Mesendoderm (in vitro differentiated cells): ENCODE measurements at regions not wholly inside any gene's neighbourhood (a gene's known extent, or its start where the extent isn't known, plus 50 kb on each side); places are given as distances from the start of the nearest gene placed in this dataset.

ENCODE experiments used
- DNase-seq: peaks from one replicate; pipeline ENCODE4 v3.0.0; 2013
- H2AK5ac ChIP-seq: 2 replicates; pipeline ENCODE4 v1.6.1; 2013; ENCODE audit warnings: low read length, inconsistent platforms
- H2BK120ac ChIP-seq: 2 replicates; pipeline ENCODE4 v1.6.1; 2013; ENCODE audit warnings: low read depth, mild to moderate bottlenecking, low read length, moderate library complexity, mixed read lengths
- H2BK15ac ChIP-seq: replicated peaks from 2 replicates; pipeline ENCODE4 v1.6.1; 2013; ENCODE audit warnings: low read depth, mild to moderate bottlenecking, moderate library complexity
- H2BK5ac ChIP-seq: 2 replicates; pipeline ENCODE4 v1.6.1; 2013; ENCODE audit warnings: low read length, inconsistent platforms
- H3K18ac ChIP-seq: 2 replicates; pipeline ENCODE4 v1.6.1; 2013; ENCODE audit warnings: mild to moderate bottlenecking, low read length, mixed read lengths
- H3K23ac ChIP-seq: one replicate; pipeline ENCODE4 v1.6.1; 2013; ENCODE audit warnings: low read length
- H3K27ac ChIP-seq: 2 replicates; pipeline ENCODE4 v1.5.1; 2013; ENCODE audit warnings: low read depth, mild to moderate bottlenecking, inconsistent platforms, low read length, moderate library complexity
- H3K27me3 ChIP-seq: 2 replicates; pipeline ENCODE4 v1.6.1; 2013; ENCODE audit warnings: low read length, control low read depth, mild to moderate bottlenecking, inconsistent platforms; ENCODE audit not compliant: insufficient read depth, poor library complexity
- H3K36me3 ChIP-seq: 2 replicates; pipeline ENCODE4 v1.6.1; 2013; ENCODE audit warnings: low read length, inconsistent platforms; ENCODE audit not compliant: control insufficient read depth, insufficient read depth
- H3K4ac ChIP-seq: one replicate; pipeline ENCODE4 v1.6.1; 2013; ENCODE audit warnings: low read depth, mild to moderate bottlenecking, low read length, moderate library complexity
- H3K4me1 ChIP-seq: 2 replicates; pipeline ENCODE4 v1.6.1; 2013; ENCODE audit warnings: low read depth, low read length, inconsistent platforms; ENCODE audit not compliant: control insufficient read depth
- H3K4me2 ChIP-seq: 2 replicates; pipeline ENCODE4 v1.6.1; 2013; ENCODE audit warnings: low read length
- H3K4me3 ChIP-seq: 2 replicates; pipeline ENCODE4 v1.5.1; 2013; ENCODE audit warnings: mild to moderate bottlenecking, low read length
- H3K56ac ChIP-seq: one replicate; pipeline ENCODE4 v1.6.1; 2013; ENCODE audit warnings: low read length
- H3K79me1 ChIP-seq: 2 replicates; pipeline ENCODE4 v1.6.1; 2013; ENCODE audit warnings: low read length, inconsistent platforms
- H3K79me2 ChIP-seq: 2 replicates; pipeline ENCODE4 v1.6.1; 2013; ENCODE audit warnings: mild to moderate bottlenecking, low read length; ENCODE audit not compliant: control insufficient read depth, insufficient read depth
- H3K9ac ChIP-seq: 2 replicates; pipeline ENCODE4 v1.6.1; 2013; ENCODE audit warnings: low read length, inconsistent platforms
- H4K5ac ChIP-seq: one replicate; pipeline ENCODE4 v1.6.1; 2013; ENCODE audit warnings: low read length
- H4K8ac ChIP-seq: one replicate; pipeline ENCODE4 v1.6.1; 2013; ENCODE audit warnings: low read depth, mild to moderate bottlenecking, control low read depth, low read length, moderate library complexity
- WGBS: extraction: QIAGEN DNeasy Blood & Tissue Kit; methylation state at CpG from one replicate; pipeline ENCODE4 v1.1.7; 2013; ENCODE audit warnings: low lambda C conversion rate, missing lambda C conversion rate; ENCODE audit not compliant: insufficient coverage; ENCODE audit errors: extremely low coverage; 5-methylcytosine and 5-hydroxymethylcytosine counted together

- Histone ChIP-seq H3K4me2 (no peak overlapping the region), H2AK5ac (no peak overlapping the region), H3K27ac (no peak overlapping the region), H3K36me3 (no peaks in the 10 kb centered on the region), H3K4me1 (no peaks in the 10 kb centered on the region), H2BK15ac (no peak overlapping the region), H3K27me3 (no peaks in the 10 kb centered on the region), H3K79me2 (no peaks in the 10 kb centered on the region), H4K8ac (no peak overlapping the region), H3K23ac (no peak overlapping the region), H3K56ac (no peak overlapping the region), H2BK5ac (no peak overlapping the region), H2BK120ac (no peak overlapping the region), H4K5ac (no peak overlapping the region), H3K9ac (no peak overlapping the region), H3K18ac (no peak overlapping the region), H3K4ac (no peak overlapping the region), H3K79me1 (no peaks in the 10 kb centered on the region), H3K4me3 (no peak overlapping the region)
- WGBS: no CpG with 5 or more reads among the region's 4 CpGs
- no peak for DNase-seq
These were observed 105.0 kb upstream of the CTNNB1 start for GRCh38 chr3:41094351-41094750.

DNA sequence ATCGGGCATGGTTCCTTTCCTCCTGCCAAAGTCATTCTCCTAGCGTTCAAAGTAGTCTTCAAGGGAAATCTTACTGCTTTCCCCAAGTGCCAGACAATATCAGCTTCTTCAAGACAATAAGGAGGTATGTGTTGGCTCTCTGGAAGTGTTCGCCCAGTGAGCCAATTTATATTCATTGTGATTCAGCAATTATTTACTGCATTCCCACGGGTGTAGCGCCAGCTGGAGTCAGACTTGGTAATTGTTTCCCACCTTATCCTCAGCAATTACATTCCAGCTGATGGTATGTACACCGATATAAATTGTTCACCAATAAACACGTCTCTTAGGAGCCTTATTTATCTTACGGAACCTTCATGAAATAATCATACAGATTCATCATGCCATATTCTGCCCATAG is 103.6 kb upstream of the CTNNB1 start:
- Histone ChIP-seq H3K23ac (no peak overlapping the region), H3K18ac (no peak overlapping the region), H3K79me1 (no peaks in the 10 kb centered on the region), H2AK5ac (no peak overlapping the region), H3K9ac (no peak overlapping the region), H4K8ac (no peak overlapping the region), H3K4me3 (no peak overlapping the region), H3K4me1 (peaks cover 4% of the 10 kb centered on the region), H3K27me3 (no peaks in the 10 kb centered on the region), H2BK5ac (no peak overlapping the region), H3K27ac (no peak overlapping the region), H2BK15ac (no peak overlapping the region), H3K4me2 (no peak overlapping the region), H3K56ac (no peak overlapping the region), H2BK120ac (no peak overlapping the region), H3K36me3 (no peaks in the 10 kb centered on the region), H3K4ac (no peak overlapping the region), H3K79me2 (no peaks in the 10 kb centered on the region), H4K5ac (no peak overlapping the region)
- WGBS: no CpG with 5 or more reads among the region's 8 CpGs
- no peak for DNase-seq

GRCh38 chr3:41097896-41098496 is 101.3 kb upstream of the CTNNB1 start:
- H3K4me2 ChIP-seq: no peak overlapping the region
- no peak overlapping the region for H3K23ac ChIP-seq
- H2BK5ac ChIP-seq: no peak overlapping the region
- H2BK120ac ChIP-seq: no peak overlapping the region
- no peaks in the 10 kb centered on the region for H3K36me3 ChIP-seq
- H2BK15ac ChIP-seq: no peak overlapping the region
- no peak overlapping the region for H4K8ac ChIP-seq
- no peak overlapping the region for H3K4me3 ChIP-seq
- H3K79me1 ChIP-seq: no peaks in the 10 kb centered on the region
- H3K4me1 ChIP-seq: peaks cover 15% of the 10 kb centered on the region
- H3K27me3 ChIP-seq: no peaks in the 10 kb centered on the region
- no peak overlapping the region for H2AK5ac ChIP-seq
- no peak overlapping the region for H3K27ac ChIP-seq
- no peaks in the 10 kb centered on the region for H3K79me2 ChIP-seq
- H3K9ac ChIP-seq: no peak overlapping the region
- no peak for DNase-seq
- H3K4ac ChIP-seq: no peak overlapping the region
- H4K5ac ChIP-seq: no peak overlapping the region
- no peak overlapping the region for H3K18ac ChIP-seq
- H3K56ac ChIP-seq: no peak overlapping the region
- WGBS: no CpG with 5 or more reads among the region's 3 CpGs

GRCh38 chr3:41101231-41101630 is 98.1 kb upstream of the CTNNB1 start:
- Histone ChIP-seq H3K9ac (no peak overlapping the region), H3K4me3 (no peak overlapping the region), H4K5ac (no peak overlapping the region), H3K4me2 (no peak overlapping the region), H3K18ac (no peak overlapping the region), H3K79me2 (no peaks in the 10 kb centered on the region), H2BK5ac (no peak overlapping the region), H2BK120ac (no peak overlapping the region), H3K4me1 (peaks cover 15% of the 10 kb centered on the region), H3K23ac (no peak overlapping the region), H3K4ac (no peak overlapping the region), H3K36me3 (no peaks in the 10 kb centered on the region), H3K27me3 (no peaks in the 10 kb centered on the region), H3K27ac (no peak overlapping the region), H3K56ac (no peak overlapping the region), H2BK15ac (no peak overlapping the region), H3K79me1 (no peaks in the 10 kb centered on the region), H4K8ac (no peak overlapping the region), H2AK5ac (no peak overlapping the region)
- no CpG with 5 or more reads among the region's 1 CpG for WGBS
- peak; percentile 51 for DNase-seq

DNA sequence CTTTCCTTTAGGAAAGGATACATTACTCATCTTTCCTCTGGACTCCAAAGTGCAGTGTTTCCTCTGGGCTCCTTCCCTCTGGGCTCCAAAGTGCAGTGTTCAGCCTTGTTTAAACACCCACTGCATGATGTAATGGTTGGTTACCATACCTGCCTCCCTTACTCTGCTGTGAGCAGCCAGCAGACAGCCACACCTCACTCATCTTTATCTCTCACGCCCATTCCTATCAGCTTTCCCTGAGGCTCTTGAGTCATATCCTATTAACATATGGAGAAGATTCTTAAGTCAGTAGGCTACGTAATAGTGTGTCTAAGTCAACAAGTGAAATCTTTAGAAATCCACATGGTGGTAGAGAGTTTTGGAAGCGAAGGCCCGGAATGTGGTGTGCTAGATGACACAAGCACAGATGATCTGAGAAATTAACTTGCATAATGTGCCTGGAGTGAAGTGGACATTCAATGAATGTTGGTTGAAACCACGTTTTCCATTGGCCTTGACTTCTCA is 97.2 kb upstream of the CTNNB1 start:
- Histone ChIP-seq H2BK15ac (no peak overlapping the region), H3K9ac (no peak overlapping the region), H3K79me2 (no peaks in the 10 kb centered on the region), H3K4ac (no peak overlapping the region), H3K79me1 (no peaks in the 10 kb centered on the region), H4K5ac (no peak overlapping the region), H2BK5ac (no peak overlapping the region), H4K8ac (no peak overlapping the region), H2BK120ac (no peak overlapping the region), H3K4me2 (no peak overlapping the region), H3K4me3 (no peak overlapping the region), H2AK5ac (no peak overlapping the region), H3K27ac (no peak overlapping the region), H3K23ac (no peak overlapping the region), H3K56ac (peak overlapping the region; percentile 39), H3K4me1 (peaks cover 15% of the 10 kb centered on the region), H3K27me3 (no peaks in the 10 kb centered on the region), H3K36me3 (no peaks in the 10 kb centered on the region), H3K18ac (no peak overlapping the region)
- peak; percentile 82 for DNase-seq
- no CpG with 5 or more reads among the region's 5 CpGs for WGBS

- H2BK120ac ChIP-seq: no peak overlapping the region
- H3K27ac ChIP-seq: no peak overlapping the region
- no peak overlapping the region for H4K5ac ChIP-seq
- H3K4me2 ChIP-seq: no peak overlapping the region
- no peak overlapping the region for H3K56ac ChIP-seq
- H3K36me3 ChIP-seq: no peaks in the 10 kb centered on the region
- no peaks in the 10 kb centered on the region for H3K79me1 ChIP-seq
- H3K9ac ChIP-seq: no peak overlapping the region
- no CpG with 5 or more reads among the region's 3 CpGs for WGBS
- H3K18ac ChIP-seq: no peak overlapping the region
- H3K4me3 ChIP-seq: no peak overlapping the region
- H3K4ac ChIP-seq: no peak overlapping the region
- no peak overlapping the region for H2AK5ac ChIP-seq
- H2BK5ac ChIP-seq: no peak overlapping the region
- DNase-seq: no peak
- H2BK15ac ChIP-seq: no peak overlapping the region
- peaks cover 15% of the 10 kb centered on the region for H3K4me1 ChIP-seq
- H4K8ac ChIP-seq: no peak overlapping the region
- H3K27me3 ChIP-seq: no peaks in the 10 kb centered on the region
- no peak overlapping the region for H3K23ac ChIP-seq
- no peaks in the 10 kb centered on the region for H3K79me2 ChIP-seq
These were observed 96.6 kb upstream of the CTNNB1 start for GRCh38 chr3:41102750-41103149.
